ENCODE measurements at regions not wholly inside any gene's neighbourhood (a gene's known extent, or its start where the extent isn't known, plus 50 kb on each side); places are given as distances from the start of the nearest gene placed in this dataset.

GRCh38 chr15:77747175-77748077, 114.7 kb upstream of the LINGO1 start:
- TF ChIP-seq CTCF (IDR thresholded peaks at IDR 0.05) (no peak), POLR2AphosphoS5 (IDR thresholded peaks at IDR 0.05; ENCODE audit: low read depth, low read length) (no peak)

Measured in Panc1 (cell line).